H1 (cell line): ENCODE measurements at regions not wholly inside any gene's neighbourhood (a gene's known extent, or its start where the extent isn't known, plus 50 kb on each side); places are given as distances from the start of the nearest gene placed in this dataset.

Experiments
- CEBPB ChIP-seq: IDR thresholded peaks from 2 replicates; pipeline ENCODE4 v1.6.1; 2012; ENCODE audit warnings: low read depth, low read length
- HDAC2 ChIP-seq, 2 experiments: fragments of 300-600 bp in 1 of 2; sonication (generic) in 1 of 2; IDR thresholded peaks; 2 replicates each; pipeline ENCODE4 v1.6.1; 2011 to 2012; ENCODE audit warnings: low read depth in 2 of 2, low read length in 2 of 2, mild to moderate bottlenecking in 2 of 2, moderate library complexity in 2 of 2, borderline replicate concordance in 1 of 2, inconsistent platforms in 1 of 2
- JUND ChIP-seq: IDR thresholded peaks from 2 replicates; pipeline ENCODE4 v1.6.1; 2011; ENCODE audit warnings: mild to moderate bottlenecking, improper control_type of control experiment, low read length
- KDM4A ChIP-seq: IDR thresholded peaks from one replicate; pipeline ENCODE4 v1.7.1; 2012; ENCODE audit warnings: low read depth, mild to moderate bottlenecking, moderate library complexity, low read length, inconsistent platforms; ENCODE audit not compliant: severe bottlenecking
- POU5F1 ChIP-seq: IDR thresholded peaks from 2 replicates; pipeline ENCODE4 v1.6.1; 2011; ENCODE audit warnings: low read depth, mild to moderate bottlenecking, low read length, moderate library complexity
- RNF2 ChIP-seq: fragments of 200-900, 300-1000 bp; sonication (generic); IDR thresholded peaks from 2 replicates; pipeline ENCODE4 v1.7.1; 2016; ENCODE audit warnings: borderline replicate concordance, low read depth, mild to moderate bottlenecking, antibody characterized with exemption, low read length; ENCODE audit not compliant: poor library complexity, severe bottlenecking; ENCODE audit errors: missing control alignments
- ZNF274 ChIP-seq: IDR thresholded peaks from 2 replicates; pipeline ENCODE4 v1.7.0; 2012; ENCODE audit warnings: low read length, borderline replicate concordance; ENCODE audit errors: extremely low read depth
- TF ChIP-seq, protein P1 (sequence below): fragments of 300-600 bp; sonication (generic); IDR thresholded peaks from 2 replicates; pipeline ENCODE4 v1.7.1; 2012; ENCODE audit warnings: low read length, moderate library complexity, mild to moderate bottlenecking, inconsistent platforms; ENCODE audit not compliant: insufficient replicate concordance
- TF ChIP-seq, protein P2 (sequence below), 3 experiments: IDR thresholded peaks; 1 replicate in 2 of 3; 2 replicates in 1 of 3; pipeline versions ENCODE4 v1.5.1 to v1.6.1; 2011; ENCODE audit warnings: low read length in 3 of 3, mild to moderate bottlenecking in 3 of 3, inconsistent platforms in 2 of 3, low read depth in 1 of 3, moderate library complexity in 1 of 3; ENCODE audit not compliant: insufficient read depth in 1 of 3; ENCODE audit errors: control extremely low read depth in 1 of 3

DNA sequence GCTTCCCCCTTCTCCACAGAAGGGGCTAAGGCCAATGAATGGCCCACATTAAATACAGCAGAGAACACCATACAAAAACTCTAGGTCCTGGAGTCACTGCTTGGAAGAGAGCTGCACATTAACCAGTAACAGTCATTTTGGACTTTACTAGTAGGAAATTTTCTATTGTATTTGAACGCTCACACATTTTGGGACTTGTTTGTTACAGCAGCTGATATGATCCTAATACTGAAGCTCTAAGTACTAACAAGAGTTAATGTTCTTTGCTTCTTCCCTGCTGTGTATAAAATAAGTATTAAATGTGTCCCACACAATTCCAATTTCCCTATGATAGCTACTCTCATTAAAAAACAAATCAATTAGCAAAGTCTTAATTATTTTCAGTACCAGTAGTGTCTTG, 148.3 kb upstream of the IRX3 start (continued):
- TF ChIP-seq, protein P1, sequence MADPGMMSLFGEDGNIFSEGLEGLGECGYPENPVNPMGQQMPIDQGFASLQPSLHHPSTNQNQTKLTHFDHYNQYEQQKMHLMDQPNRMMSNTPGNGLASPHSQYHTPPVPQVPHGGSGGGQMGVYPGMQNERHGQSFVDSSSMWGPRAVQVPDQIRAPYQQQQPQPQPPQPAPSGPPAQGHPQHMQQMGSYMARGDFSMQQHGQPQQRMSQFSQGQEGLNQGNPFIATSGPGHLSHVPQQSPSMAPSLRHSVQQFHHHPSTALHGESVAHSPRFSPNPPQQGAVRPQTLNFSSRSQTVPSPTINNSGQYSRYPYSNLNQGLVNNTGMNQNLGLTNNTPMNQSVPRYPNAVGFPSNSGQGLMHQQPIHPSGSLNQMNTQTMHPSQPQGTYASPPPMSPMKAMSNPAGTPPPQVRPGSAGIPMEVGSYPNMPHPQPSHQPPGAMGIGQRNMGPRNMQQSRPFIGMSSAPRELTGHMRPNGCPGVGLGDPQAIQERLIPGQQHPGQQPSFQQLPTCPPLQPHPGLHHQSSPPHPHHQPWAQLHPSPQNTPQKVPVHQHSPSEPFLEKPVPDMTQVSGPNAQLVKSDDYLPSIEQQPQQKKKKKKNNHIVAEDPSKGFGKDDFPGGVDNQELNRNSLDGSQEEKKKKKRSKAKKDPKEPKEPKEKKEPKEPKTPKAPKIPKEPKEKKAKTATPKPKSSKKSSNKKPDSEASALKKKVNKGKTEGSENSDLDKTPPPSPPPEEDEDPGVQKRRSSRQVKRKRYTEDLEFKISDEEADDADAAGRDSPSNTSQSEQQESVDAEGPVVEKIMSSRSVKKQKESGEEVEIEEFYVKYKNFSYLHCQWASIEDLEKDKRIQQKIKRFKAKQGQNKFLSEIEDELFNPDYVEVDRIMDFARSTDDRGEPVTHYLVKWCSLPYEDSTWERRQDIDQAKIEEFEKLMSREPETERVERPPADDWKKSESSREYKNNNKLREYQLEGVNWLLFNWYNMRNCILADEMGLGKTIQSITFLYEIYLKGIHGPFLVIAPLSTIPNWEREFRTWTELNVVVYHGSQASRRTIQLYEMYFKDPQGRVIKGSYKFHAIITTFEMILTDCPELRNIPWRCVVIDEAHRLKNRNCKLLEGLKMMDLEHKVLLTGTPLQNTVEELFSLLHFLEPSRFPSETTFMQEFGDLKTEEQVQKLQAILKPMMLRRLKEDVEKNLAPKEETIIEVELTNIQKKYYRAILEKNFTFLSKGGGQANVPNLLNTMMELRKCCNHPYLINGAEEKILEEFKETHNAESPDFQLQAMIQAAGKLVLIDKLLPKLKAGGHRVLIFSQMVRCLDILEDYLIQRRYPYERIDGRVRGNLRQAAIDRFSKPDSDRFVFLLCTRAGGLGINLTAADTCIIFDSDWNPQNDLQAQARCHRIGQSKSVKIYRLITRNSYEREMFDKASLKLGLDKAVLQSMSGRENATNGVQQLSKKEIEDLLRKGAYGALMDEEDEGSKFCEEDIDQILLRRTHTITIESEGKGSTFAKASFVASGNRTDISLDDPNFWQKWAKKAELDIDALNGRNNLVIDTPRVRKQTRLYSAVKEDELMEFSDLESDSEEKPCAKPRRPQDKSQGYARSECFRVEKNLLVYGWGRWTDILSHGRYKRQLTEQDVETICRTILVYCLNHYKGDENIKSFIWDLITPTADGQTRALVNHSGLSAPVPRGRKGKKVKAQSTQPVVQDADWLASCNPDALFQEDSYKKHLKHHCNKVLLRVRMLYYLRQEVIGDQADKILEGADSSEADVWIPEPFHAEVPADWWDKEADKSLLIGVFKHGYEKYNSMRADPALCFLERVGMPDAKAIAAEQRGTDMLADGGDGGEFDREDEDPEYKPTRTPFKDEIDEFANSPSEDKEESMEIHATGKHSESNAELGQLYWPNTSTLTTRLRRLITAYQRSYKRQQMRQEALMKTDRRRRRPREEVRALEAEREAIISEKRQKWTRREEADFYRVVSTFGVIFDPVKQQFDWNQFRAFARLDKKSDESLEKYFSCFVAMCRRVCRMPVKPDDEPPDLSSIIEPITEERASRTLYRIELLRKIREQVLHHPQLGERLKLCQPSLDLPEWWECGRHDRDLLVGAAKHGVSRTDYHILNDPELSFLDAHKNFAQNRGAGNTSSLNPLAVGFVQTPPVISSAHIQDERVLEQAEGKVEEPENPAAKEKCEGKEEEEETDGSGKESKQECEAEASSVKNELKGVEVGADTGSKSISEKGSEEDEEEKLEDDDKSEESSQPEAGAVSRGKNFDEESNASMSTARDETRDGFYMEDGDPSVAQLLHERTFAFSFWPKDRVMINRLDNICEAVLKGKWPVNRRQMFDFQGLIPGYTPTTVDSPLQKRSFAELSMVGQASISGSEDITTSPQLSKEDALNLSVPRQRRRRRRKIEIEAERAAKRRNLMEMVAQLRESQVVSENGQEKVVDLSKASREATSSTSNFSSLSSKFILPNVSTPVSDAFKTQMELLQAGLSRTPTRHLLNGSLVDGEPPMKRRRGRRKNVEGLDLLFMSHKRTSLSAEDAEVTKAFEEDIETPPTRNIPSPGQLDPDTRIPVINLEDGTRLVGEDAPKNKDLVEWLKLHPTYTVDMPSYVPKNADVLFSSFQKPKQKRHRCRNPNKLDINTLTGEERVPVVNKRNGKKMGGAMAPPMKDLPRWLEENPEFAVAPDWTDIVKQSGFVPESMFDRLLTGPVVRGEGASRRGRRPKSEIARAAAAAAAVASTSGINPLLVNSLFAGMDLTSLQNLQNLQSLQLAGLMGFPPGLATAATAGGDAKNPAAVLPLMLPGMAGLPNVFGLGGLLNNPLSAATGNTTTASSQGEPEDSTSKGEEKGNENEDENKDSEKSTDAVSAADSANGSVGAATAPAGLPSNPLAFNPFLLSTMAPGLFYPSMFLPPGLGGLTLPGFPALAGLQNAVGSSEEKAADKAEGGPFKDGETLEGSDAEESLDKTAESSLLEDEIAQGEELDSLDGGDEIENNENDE = no peak
- TF ChIP-seq HDAC2 (IDR thresholded peaks at IDR 0.05; ENCODE audit: borderline replicate concordance in 1 of 2, low read depth in 2 of 2, low read length in 2 of 2) (no peak), ZNF274 (no peak), JUND (no peak), CEBPB (no peak), KDM4A (no peak), RNF2 (no peak), POU5F1 (no peak)
- TF ChIP-seq, protein P2, sequence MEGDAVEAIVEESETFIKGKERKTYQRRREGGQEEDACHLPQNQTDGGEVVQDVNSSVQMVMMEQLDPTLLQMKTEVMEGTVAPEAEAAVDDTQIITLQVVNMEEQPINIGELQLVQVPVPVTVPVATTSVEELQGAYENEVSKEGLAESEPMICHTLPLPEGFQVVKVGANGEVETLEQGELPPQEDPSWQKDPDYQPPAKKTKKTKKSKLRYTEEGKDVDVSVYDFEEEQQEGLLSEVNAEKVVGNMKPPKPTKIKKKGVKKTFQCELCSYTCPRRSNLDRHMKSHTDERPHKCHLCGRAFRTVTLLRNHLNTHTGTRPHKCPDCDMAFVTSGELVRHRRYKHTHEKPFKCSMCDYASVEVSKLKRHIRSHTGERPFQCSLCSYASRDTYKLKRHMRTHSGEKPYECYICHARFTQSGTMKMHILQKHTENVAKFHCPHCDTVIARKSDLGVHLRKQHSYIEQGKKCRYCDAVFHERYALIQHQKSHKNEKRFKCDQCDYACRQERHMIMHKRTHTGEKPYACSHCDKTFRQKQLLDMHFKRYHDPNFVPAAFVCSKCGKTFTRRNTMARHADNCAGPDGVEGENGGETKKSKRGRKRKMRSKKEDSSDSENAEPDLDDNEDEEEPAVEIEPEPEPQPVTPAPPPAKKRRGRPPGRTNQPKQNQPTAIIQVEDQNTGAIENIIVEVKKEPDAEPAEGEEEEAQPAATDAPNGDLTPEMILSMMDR (IDR thresholded peaks at IDR 0.05; ENCODE audit: control extremely low read depth in 1 of 3, insufficient read depth in 1 of 3, low read depth in 1 of 3, low read length in 3 of 3) = no peak
